GM23338 (cell line): ENCODE measurements at regions not wholly inside any gene's neighbourhood (a gene's known extent, or its start where the extent isn't known, plus 50 kb on each side); places are given as distances from the start of the nearest gene placed in this dataset.

Experiments
- ATAC-seq: fragments of 200-7000 bp; cut with Tn5 transposase; 3 replicates; pipeline ENCODE4 v1.9.1; 2020
- DNase-seq: peaks from one replicate; pipeline ENCODE4 v3.0.0-alpha.2; 2015; ENCODE audit warnings: low spot score
- H2AFZ ChIP-seq: fragments of 200-600 bp; sonication (generic); 2 replicates; pipeline ENCODE4 v1.8.0; 2016; ENCODE audit warnings: antibody characterized with exemption, mild to moderate bottlenecking, moderate library complexity
- H3F3A ChIP-seq: fragments of 200-600 bp; sonication (generic); replicated peaks from 2 replicates; pipeline ENCODE4 v1.8.0; 2017; ENCODE audit warnings: antibody characterized with exemption, mixed run types, low read depth
- H3K27ac ChIP-seq: fragments of 200-600 bp; sonication (generic); 2 replicates; pipeline ENCODE4 v1.6.1; 2016; ENCODE audit warnings: low read depth
- H3K27me3 ChIP-seq: fragments of 200-600 bp; sonication (generic); 2 replicates; pipeline ENCODE4 v1.8.0; 2016; ENCODE audit warnings: mild to moderate bottlenecking, mixed run types, moderate library complexity; ENCODE audit not compliant: insufficient read depth
- H3K36me3 ChIP-seq: fragments of 200-600 bp; sonication (generic); 2 replicates; pipeline ENCODE4 v1.8.0; 2016; ENCODE audit warnings: mild to moderate bottlenecking; ENCODE audit not compliant: insufficient read depth
- H3K4me1 ChIP-seq: fragments of 200-600 bp; sonication (generic); 2 replicates; pipeline ENCODE4 v1.8.0; 2016; ENCODE audit warnings: mild to moderate bottlenecking, moderate library complexity; ENCODE audit not compliant: insufficient read depth
- H3K4me2 ChIP-seq: fragments of 200-600 bp; sonication (generic); 2 replicates; pipeline ENCODE4 v1.7.1; 2017; ENCODE audit warnings: mixed run types
- H3K4me3 ChIP-seq: fragments of 200-600 bp; sonication (generic); 2 replicates; pipeline ENCODE4 v1.6.1; 2016; ENCODE audit warnings: mixed run types
- H3K79me2 ChIP-seq: fragments of 200-600 bp; sonication (generic); replicated peaks from 2 replicates; pipeline ENCODE4 v1.8.0; 2017; ENCODE audit warnings: mild to moderate bottlenecking; ENCODE audit not compliant: insufficient read depth
- H3K9me2 ChIP-seq: fragments of 200-600 bp; sonication (generic); 2 replicates; pipeline ENCODE4 v1.8.0; 2017; ENCODE audit not compliant: insufficient read depth
- H4K20me1 ChIP-seq: fragments of 200-600 bp; sonication (generic); replicated peaks from 2 replicates; pipeline ENCODE4 v1.8.0; 2017; ENCODE audit warnings: mild to moderate bottlenecking; ENCODE audit not compliant: insufficient read depth
- H3K27ac Mint-ChIP-seq: 2 replicates; pipeline ENCODE4 v1.8.0; 2020; ENCODE audit warnings: inconsistent platforms, mild to moderate bottlenecking, moderate library complexity, mixed read lengths
- H3K27me3 Mint-ChIP-seq: 3 replicates; pipeline ENCODE4 v1.8.0; 2022; ENCODE audit warnings: low read depth, mild to moderate bottlenecking, moderate library complexity, mixed read lengths, inconsistent platforms; ENCODE audit not compliant: insufficient read depth, poor library complexity
- H3K36me3 Mint-ChIP-seq: 3 replicates; pipeline ENCODE4 v1.8.0; 2021; ENCODE audit warnings: low read depth, mild to moderate bottlenecking, inconsistent platforms, moderate library complexity, mixed read lengths
- H3K4me1 Mint-ChIP-seq: 3 replicates; pipeline ENCODE4 v1.8.0; 2020; ENCODE audit warnings: mild to moderate bottlenecking, inconsistent platforms, mixed read lengths
- H3K4me3 Mint-ChIP-seq: 3 replicates; pipeline ENCODE4 v1.8.0; 2021; ENCODE audit warnings: moderate library complexity, mild to moderate bottlenecking, inconsistent platforms, mixed read lengths
- H3K9me3 Mint-ChIP-seq: 3 replicates; pipeline ENCODE4 v1.8.0; 2020; ENCODE audit warnings: moderate library complexity, mild to moderate bottlenecking, inconsistent platforms, mixed read lengths
- CREB1 ChIP-seq: fragments of 250-450 bp; sonication (Bioruptor Pico); IDR thresholded peaks from 2 replicates; pipeline ENCODE4 v1.5.0; 2020; ENCODE audit warnings: low read depth, mild to moderate bottlenecking, moderate library complexity
- CTCF ChIP-seq, 2 experiments: fragments of 200-600 bp in 1 of 2; sonication (generic) in 1 of 2; conservative IDR thresholded peaks; 2 replicates each; pipeline versions ENCODE4 v1.5.1 to v1.6.1; 2016 to 2017; ENCODE audit warnings: antibody characterized with exemption in 2 of 2, low read depth in 2 of 2, mild to moderate bottlenecking in 2 of 2, moderate library complexity in 1 of 2
- ETS1 ChIP-seq: IDR thresholded peaks from 2 replicates; pipeline ENCODE4 v1.6.1; 2016; ENCODE audit warnings: antibody characterized with exemption
- EZH2 ChIP-seq: fragments of 200-600 bp; sonication (generic); IDR thresholded peaks from one replicate; pipeline ENCODE4 v1.8.0; 2017; ENCODE audit warnings: antibody characterized with exemption, mild to moderate bottlenecking, low read depth; ENCODE audit not compliant: unreplicated experiment
- EZH2phosphoT487 ChIP-seq: fragments of 200-600 bp; sonication (generic); IDR thresholded peaks from one replicate; pipeline ENCODE4 v1.8.1; 2018; ENCODE audit warnings: antibody characterized with exemption; ENCODE audit not compliant: unreplicated experiment
- JUNB ChIP-seq: IDR thresholded peaks from one replicate; pipeline ENCODE4 v1.6.1; 2016; ENCODE audit warnings: antibody characterized with exemption; ENCODE audit not compliant: unreplicated experiment
- NANOG ChIP-seq: IDR thresholded peaks from 2 replicates; pipeline ENCODE4 v1.6.1; 2016; ENCODE audit warnings: antibody characterized with exemption, borderline replicate concordance
- POLR2AphosphoS5 ChIP-seq: IDR thresholded peaks from 2 replicates; pipeline ENCODE4 v1.6.1; 2016; ENCODE audit warnings: antibody characterized with exemption, low read depth
- REST ChIP-seq: IDR thresholded peaks from one replicate; pipeline ENCODE4 v1.6.1; 2018; ENCODE audit warnings: antibody characterized with exemption; ENCODE audit not compliant: unreplicated experiment
- STAT1 ChIP-seq: IDR thresholded peaks from one replicate; pipeline ENCODE4 v1.6.1; 2016; ENCODE audit warnings: antibody characterized with exemption; ENCODE audit not compliant: unreplicated experiment
- ZNF114 ChIP-seq: fragments of 250-450 bp; sonication (Bioruptor Pico); IDR thresholded peaks from 2 replicates; pipeline ENCODE4 v1.5.0; 2020; ENCODE audit warnings: mild to moderate bottlenecking, moderate library complexity
- ZNF331 ChIP-seq: fragments of 250-450 bp; sonication (Bioruptor Pico); IDR thresholded peaks from 2 replicates; pipeline ENCODE4 v1.5.0; 2020; ENCODE audit warnings: low read depth, mild to moderate bottlenecking, moderate library complexity
- ZNF462 ChIP-seq: fragments of 250-450 bp; sonication (Bioruptor Pico); IDR thresholded peaks from 2 replicates; pipeline ENCODE4 v1.5.0; 2020; ENCODE audit warnings: mild to moderate bottlenecking, moderate library complexity

GRCh38 chr2:201972621-201973255, 60.9 kb upstream of the FZD7 start:
- no peaks in the 10 kb centered on the region for H4K20me1 ChIP-seq
- H3K79me2 ChIP-seq, result peaks cover 37% of the 10 kb centered on the region
- no peaks in the 10 kb centered on the region for H3K27me3 ChIP-seq
- DNase-seq (peak; percentile 90), ATAC-seq (peak; percentile 85)
- H3K27ac ChIP-seq, result peak overlapping the region; percentile 100
- H2AFZ ChIP-seq, result no peak overlapping the region
- H3K9me2 ChIP-seq, result peaks cover 9% of the 10 kb centered on the region; the same call in 1 of the 2 replicates
- peaks cover 73% of the 10 kb centered on the region for H3K4me1 Mint-ChIP-seq
- H3F3A ChIP-seq, result peaks cover 13% of the 10 kb centered on the region
- peaks cover 14% of the 10 kb centered on the region for H3K27me3 Mint-ChIP-seq
- peaks cover 42% of the 10 kb centered on the region for H3K36me3 Mint-ChIP-seq
- peak overlapping the region; percentile 92 for H3K4me2 ChIP-seq
- TF ChIP-seq EZH2, result no peak
- TF ChIP-seq REST, result no peak
- no peak for TF ChIP-seq ZNF331 (CRISPR knock-in tag)
- peak; percentile 84 for TF ChIP-seq ZNF462
- TF ChIP-seq ZNF114 (CRISPR knock-in tag), result peak; percentile 52; the same call in 1 of the 2 replicates
- TF ChIP-seq STAT1, result no peak
- no peak for TF ChIP-seq CTCF (conservative IDR thresholded peaks at IDR 0.05; ENCODE audit: low read depth in 2 of 2)
- TF ChIP-seq NANOG, result peak; percentile 96
- peak; percentile 41 for TF ChIP-seq CREB1 (CRISPR knock-in tag)
- peak; percentile 28 for TF ChIP-seq JUNB
- TF ChIP-seq POLR2AphosphoS5, result peak; percentile 32; the same call in 1 of the 2 replicates
- TF ChIP-seq ETS1, result peak; percentile 70
- no peak for TF ChIP-seq EZH2phosphoT487
- H3K9me3 Mint-ChIP-seq, result peaks cover 16% of the 10 kb centered on the region; the same call in 2 of the 3 replicates
- H3K4me3 ChIP-seq, result peak overlapping the region; percentile 51
- peak overlapping the region; percentile 93 for H3K27ac Mint-ChIP-seq
- H3K4me3 Mint-ChIP-seq, result peak overlapping the region; percentile 60
- H3K36me3 ChIP-seq, result no peaks in the 10 kb centered on the region; the same call in 1 of the 2 replicates
- H3K4me1 ChIP-seq, result peaks cover 60% of the 10 kb centered on the region
